ENCODE measurements at regions not wholly inside any gene's neighbourhood (a gene's known extent, or its start where the extent isn't known, plus 50 kb on each side); places are given as distances from the start of the nearest gene placed in this dataset.
A peak's percentile ranks its signal among the peaks of the same experiment; 100 is the strongest.

GRCh38 chr10:91042069-91042468, 121.2 kb upstream of the ANKRD1 start:
- DNase-seq = no peak
- Histone ChIP-seq H3K36me3 (no peaks in the 10 kb centered on the region), H3K4me1 (peaks cover 0 to 21% (median 2%) of the 10 kb centered on the region in 12 donors), H3K9me3 (no peaks in the 10 kb centered on the region), H3K4me3 (no peak overlapping the region), H3K27me3 (no peaks in the 10 kb centered on the region), H3K27ac (no peak overlapping the region)
- intact Hi-C loops (cut with DNase I) = loop anchor here in 9 of 10 donors (2.0 to 10.0 kb wide), 7 partner anchors 45 to 213 kb away; no protein-coding TSS in a partner anchor
- no peak for TF ChIP-seq POLR2A (IDR thresholded peaks at IDR 0.05)
- no peak for TF ChIP-seq CTCF (IDR thresholded peaks at IDR 0.05)
- WGBS, 4 donors = 44 to 57% (median 52%) methylated on average over 3 of the region's 3 CpGs
- ATAC-seq = no peak

GRCh38 chr10:91043173-91043910, 122.5 kb upstream of the ANKRD1 start:
- peak; percentile 79 to 91 (median 89) for ATAC-seq
- Histone ChIP-seq H3K27ac (no peak overlapping the region), H3K4me3 (no peak overlapping the region), H3K36me3 (no peaks in the 10 kb centered on the region), H3K4me1 (peaks cover 0 to 21% (median 0%) of the 10 kb centered on the region in 12 donors), H3K27me3 (no peaks in the 10 kb centered on the region), H3K9me3 (no peaks in the 10 kb centered on the region)
- WGBS, 4 donors = 48 to 51% (median 49%) methylated on average over 8 of the region's 8 CpGs
- peak in 1 of 5 donors; percentile 10 for DNase-seq
- TF ChIP-seq POLR2A (IDR thresholded peaks at IDR 0.05) = no peak
- peak; percentile 22 to 66 (median 56) for TF ChIP-seq CTCF (IDR thresholded peaks at IDR 0.05)
- intact Hi-C loops (cut with DNase I) = loop anchor here in 9 of 10 donors (1.0 to 10.0 kb wide), 8 partner anchors 44 to 211 kb away; no protein-coding TSS in a partner anchor

GRCh38 chr10:91046869-91047268, 126.0 kb upstream of the ANKRD1 start:
- TF ChIP-seq CTCF (IDR thresholded peaks at IDR 0.05) = no peak
- Histone ChIP-seq H3K36me3 (no peaks in the 10 kb centered on the region), H3K27me3 (no peaks in the 10 kb centered on the region), H3K4me1 (peaks cover 0 to 48% (median 3%) of the 10 kb centered on the region in 12 donors), H3K4me3 (no peak overlapping the region), H3K9me3 (no peaks in the 10 kb centered on the region), H3K27ac (peak overlapping the region in 1 of 12 donors; percentile 20)
- intact Hi-C loops (cut with DNase I) = loop anchor here in 3 of 10 donors (10.0 kb wide), 2 partner anchors 118 to 208 kb away; no protein-coding TSS in a partner anchor
- WGBS, 4 donors = 24 to 44% (median 39%) methylated on average over 3 of the region's 3 CpGs
- ATAC-seq (no peak), DNase-seq (no peak)

- H3K9me3 ChIP-seq = no peaks in the 10 kb centered on the region
- H3K36me3 ChIP-seq = no peaks in the 10 kb centered on the region
- no peaks in the 10 kb centered on the region for H3K27me3 ChIP-seq
- H3K4me3 ChIP-seq = no peak overlapping the region
- ATAC-seq (no peak), DNase-seq (no peak)
- WGBS, 4 donors = 76 to 87% (median 82%) methylated on average over 2 of the region's 2 CpGs
- TF ChIP-seq POLR2A (IDR thresholded peaks at IDR 0.05) (no peak), CTCF (IDR thresholded peaks at IDR 0.05) (no peak)
- H3K4me1 ChIP-seq = peaks cover 0 to 46% (median 5%) of the 10 kb centered on the region in 12 donors
- no peak overlapping the region for H3K27ac ChIP-seq
- intact Hi-C loops (cut with DNase I) = loop anchor here in 3 of 10 donors (10.0 kb wide), 2 partner anchors 116 to 206 kb away; no protein-coding TSS in a partner anchor
Observed at GRCh38 chr10:91048380-91048779, 127.5 kb upstream of the ANKRD1 start.
